Stomach smooth muscle (tissue), 2 donors: ENCODE measurements at regions not wholly inside any gene's neighbourhood (a gene's known extent, or its start where the extent isn't known, plus 50 kb on each side); places are given as distances from the start of the nearest gene placed in this dataset.

Source experiments
- H3K27ac ChIP-seq: one replicate; pipeline ENCODE4 v1.7.0; 2013; ENCODE audit warnings: mild to moderate bottlenecking, low read length, inconsistent platforms
- H3K27me3 ChIP-seq, 2 donors: one replicate each; pipeline ENCODE4 v1.7.0; 2013; ENCODE audit warnings: low read length in 2 of 2; ENCODE audit not compliant: insufficient read depth in 2 of 2, control insufficient read depth in 1 of 2
- H3K36me3 ChIP-seq, 2 donors: one replicate each; pipeline ENCODE4 v1.7.0; 2013; ENCODE audit warnings: low read length in 2 of 2; ENCODE audit not compliant: control insufficient read depth in 2 of 2, insufficient read depth in 2 of 2
- H3K4me1 ChIP-seq: one replicate; pipeline ENCODE4 v1.7.0; 2013; ENCODE audit warnings: low read length; ENCODE audit not compliant: control insufficient read depth, insufficient read depth
- H3K4me3 ChIP-seq, 2 donors: one replicate each; pipeline ENCODE4 v1.7.0; 2013; ENCODE audit warnings: low read length in 2 of 2
- H3K9ac ChIP-seq, 2 donors: one replicate each; pipeline ENCODE4 v1.7.0; 2013; ENCODE audit warnings: low read length in 2 of 2, mild to moderate bottlenecking in 1 of 2
- H3K9me3 ChIP-seq, 2 donors: one replicate each; pipeline ENCODE4 v1.7.0; 2013; ENCODE audit warnings: low read length in 2 of 2; ENCODE audit not compliant: control insufficient read depth in 2 of 2
- donor health status: healthy.
- donor health status: Pancreatic carcinoma.

- no peak overlapping the region for H3K27ac ChIP-seq
These were observed 132.5 kb downstream of the HSD17B3 start for GRCh38 chr9:96169484-96169883.

GRCh38 chr9:96168882-96169281, 133.1 kb downstream of the HSD17B3 start:
- H3K9ac ChIP-seq = no peak overlapping the region
- H3K27ac ChIP-seq = no peak overlapping the region
- H3K36me3 ChIP-seq = no peaks in the 10 kb centered on the region
- H3K4me3 ChIP-seq = no peak overlapping the region
- H3K27me3 ChIP-seq = no peaks in the 10 kb centered on the region
- no peaks in the 10 kb centered on the region for H3K4me1 ChIP-seq
- no peaks in the 10 kb centered on the region for H3K9me3 ChIP-seq

More at GRCh38 chr9:96169484-96169883, 132.5 kb downstream of the HSD17B3 start:
- Histone ChIP-seq H3K4me3 (no peak overlapping the region), H3K9me3 (no peaks in the 10 kb centered on the region), H3K9ac (no peak overlapping the region), H3K4me1 (no peaks in the 10 kb centered on the region), H3K36me3 (no peaks in the 10 kb centered on the region), H3K27me3 (no peaks in the 10 kb centered on the region)

GRCh38 chr9:96167011-96167410, 135.0 kb downstream of the HSD17B3 start:
- Histone ChIP-seq H3K4me3 (no peak overlapping the region), H3K9me3 (no peaks in the 10 kb centered on the region), H3K27me3 (no peaks in the 10 kb centered on the region), H3K9ac (no peak overlapping the region), H3K27ac (no peak overlapping the region), H3K36me3 (no peaks in the 10 kb centered on the region), H3K4me1 (no peaks in the 10 kb centered on the region)

- Histone ChIP-seq H3K27ac (no peak overlapping the region), H3K4me3 (no peak overlapping the region), H3K9ac (no peak overlapping the region), H3K9me3 (peaks cover 0 to 2% of the 10 kb centered on the region in 2 donors), H3K27me3 (no peaks in the 10 kb centered on the region), H3K4me1 (no peaks in the 10 kb centered on the region), H3K36me3 (no peaks in the 10 kb centered on the region)
These were observed 137.7 kb downstream of the HSD17B3 start for GRCh38 chr9:96164268-96164683.

GRCh38 chr9:96163712-96164111, 138.3 kb downstream of the HSD17B3 start:
- H3K4me3 ChIP-seq = no peak overlapping the region
- no peak overlapping the region for H3K27ac ChIP-seq
- no peaks in the 10 kb centered on the region for H3K27me3 ChIP-seq
- H3K9me3 ChIP-seq = peaks cover 0 to 2% of the 10 kb centered on the region in 2 donors
- no peaks in the 10 kb centered on the region for H3K36me3 ChIP-seq
- H3K9ac ChIP-seq = no peak overlapping the region
- H3K4me1 ChIP-seq = no peaks in the 10 kb centered on the region

- Histone ChIP-seq H3K4me1 (no peaks in the 10 kb centered on the region), H3K27ac (no peak overlapping the region), H3K36me3 (no peaks in the 10 kb centered on the region), H3K9me3 (peaks cover 0 to 2% of the 10 kb centered on the region in 2 donors), H3K9ac (no peak overlapping the region), H3K4me3 (no peak overlapping the region), H3K27me3 (no peaks in the 10 kb centered on the region)
These were observed 138.8 kb downstream of the HSD17B3 start for GRCh38 chr9:96163161-96163560.

GRCh38 chr9:96161819-96162218, 140.2 kb downstream of the HSD17B3 start:
- Histone ChIP-seq H3K9ac (no peak overlapping the region), H3K4me1 (peaks cover under 1% of the 10 kb centered on the region), H3K27me3 (no peaks in the 10 kb centered on the region), H3K36me3 (no peaks in the 10 kb centered on the region), H3K9me3 (peaks cover 0 to 2% of the 10 kb centered on the region in 2 donors), H3K4me3 (no peak overlapping the region), H3K27ac (no peak overlapping the region)

GRCh38 chr9:96160866-96161265, 141.1 kb downstream of the HSD17B3 start:
- peaks cover 0 to 2% of the 10 kb centered on the region in 2 donors for H3K9me3 ChIP-seq
- peaks cover 4% of the 10 kb centered on the region for H3K4me1 ChIP-seq

GRCh38 chr9:96160168-96160567, 141.8 kb downstream of the HSD17B3 start:
- Histone ChIP-seq H3K36me3 (no peaks in the 10 kb centered on the region), H3K4me1 (peaks cover 4% of the 10 kb centered on the region), H3K27me3 (no peaks in the 10 kb centered on the region), H3K27ac (no peak overlapping the region), H3K9ac (no peak overlapping the region), H3K9me3 (peaks cover 0 to 2% of the 10 kb centered on the region in 2 donors), H3K4me3 (no peak overlapping the region)

More at GRCh38 chr9:96160866-96161265, 141.1 kb downstream of the HSD17B3 start:
- Histone ChIP-seq H3K27ac (no peak overlapping the region), H3K9ac (no peak overlapping the region), H3K36me3 (no peaks in the 10 kb centered on the region), H3K4me3 (no peak overlapping the region), H3K27me3 (no peaks in the 10 kb centered on the region)

GRCh38 chr9:96159596-96159995, 142.4 kb downstream of the HSD17B3 start:
- Histone ChIP-seq H3K27ac (no peak overlapping the region), H3K9ac (no peak overlapping the region), H3K4me1 (peaks cover 4% of the 10 kb centered on the region), H3K27me3 (no peaks in the 10 kb centered on the region), H3K4me3 (no peak overlapping the region), H3K36me3 (no peaks in the 10 kb centered on the region), H3K9me3 (peaks cover 0 to 2% of the 10 kb centered on the region in 2 donors)

GRCh38 chr9:96158909-96159575, 142.9 kb downstream of the HSD17B3 start:
- no peaks in the 10 kb centered on the region for H3K36me3 ChIP-seq
- H3K4me3 ChIP-seq = no peak overlapping the region
- H3K4me1 ChIP-seq = peaks cover 4% of the 10 kb centered on the region
- H3K27me3 ChIP-seq = no peaks in the 10 kb centered on the region
- no peak overlapping the region for H3K27ac ChIP-seq
- H3K9me3 ChIP-seq = peaks cover 0 to 2% of the 10 kb centered on the region in 2 donors
- no peak overlapping the region for H3K9ac ChIP-seq
